Psoas muscle (tissue), 7 donors: ENCODE measurements at regions not wholly inside any gene's neighbourhood (a gene's known extent, or its start where the extent isn't known, plus 50 kb on each side); places are given as distances from the start of the nearest gene placed in this dataset.

Source experiments
- ATAC-seq, 4 donors: fragments of 200-7000 bp; cut with Tn5 transposase; one replicate each; pipeline ENCODE4 v1.9.1; 2020; ENCODE audit warnings: moderate library complexity in 3 of 4, mild to moderate bottlenecking in 2 of 4
- DNase-seq, 2 donors: peaks; one replicate each; pipeline ENCODE4 v3.0.0-alpha.2; 2020
- H3K27ac ChIP-seq: fragments of 200-600 bp; one replicate; pipeline ENCODE4 v1.8.0; 2022
- H3K27me3 ChIP-seq, 3 donors: fragments of 200-600 bp in 1 of 3; one replicate each; pipeline versions ENCODE4 v1.6.1 to v1.8.0; 2013 to 2022; ENCODE audit warnings: low read length in 2 of 3, mild to moderate bottlenecking in 2 of 3, moderate library complexity in 1 of 3; ENCODE audit not compliant: insufficient read depth in 3 of 3
- H3K36me3 ChIP-seq, 2 donors: fragments of 200-600 bp in 1 of 2; one replicate each; pipeline versions ENCODE4 v1.6.1 to v1.8.0; 2013 to 2022; ENCODE audit warnings: low read depth in 1 of 2, mild to moderate bottlenecking in 1 of 2, moderate library complexity in 1 of 2; ENCODE audit not compliant: insufficient read depth in 1 of 2
- H3K4me1 ChIP-seq: fragments of 200-600 bp; one replicate; pipeline ENCODE4 v1.8.0; 2022
- H3K4me3 ChIP-seq: fragments of 200-600 bp; one replicate; pipeline ENCODE4 v1.8.0; 2022; ENCODE audit warnings: mild to moderate bottlenecking
- H3K9me3 ChIP-seq: fragments of 200-600 bp; one replicate; pipeline ENCODE4 v1.8.0; 2022
- WGBS, 3 donors: extraction: QIAGEN DNeasy Blood & Tissue Kit; methylation state at CpG; one replicate each; pipeline versions ENCODE4 v1.1.6 to v1.1.7; 2013; 5-methylcytosine and 5-hydroxymethylcytosine counted together
- intact Hi-C, 2 donors: fragments of 100-400 bp; cut with DNase I; formaldehyde crosslinking; loops; one replicate each; pipeline versions ENCODE4 v1.11.0 to v1.14.2; 2022
- TF ChIP-seq, protein P1 (sequence below): fragments of 200-600 bp; IDR thresholded peaks from one replicate; pipeline ENCODE4 v1.8.0; 2022; ENCODE audit warnings: antibody characterized with exemption
- donor health status: healthy with polysubstance abuse.
- donor health status: DM: no; HTN: no; CAD: no; lungs with moderate emphysema.
- donor health status: Bipolar disorder and iron deficiency.
- donor health status: healthy.
- donor health status: DM: yes; HTN: yes; CAD: no.
- donor health status: DM: no; HTN: no; CAD: no.
- donor health status: DM: yes; HTN: yes; CAD: no.

DNA sequence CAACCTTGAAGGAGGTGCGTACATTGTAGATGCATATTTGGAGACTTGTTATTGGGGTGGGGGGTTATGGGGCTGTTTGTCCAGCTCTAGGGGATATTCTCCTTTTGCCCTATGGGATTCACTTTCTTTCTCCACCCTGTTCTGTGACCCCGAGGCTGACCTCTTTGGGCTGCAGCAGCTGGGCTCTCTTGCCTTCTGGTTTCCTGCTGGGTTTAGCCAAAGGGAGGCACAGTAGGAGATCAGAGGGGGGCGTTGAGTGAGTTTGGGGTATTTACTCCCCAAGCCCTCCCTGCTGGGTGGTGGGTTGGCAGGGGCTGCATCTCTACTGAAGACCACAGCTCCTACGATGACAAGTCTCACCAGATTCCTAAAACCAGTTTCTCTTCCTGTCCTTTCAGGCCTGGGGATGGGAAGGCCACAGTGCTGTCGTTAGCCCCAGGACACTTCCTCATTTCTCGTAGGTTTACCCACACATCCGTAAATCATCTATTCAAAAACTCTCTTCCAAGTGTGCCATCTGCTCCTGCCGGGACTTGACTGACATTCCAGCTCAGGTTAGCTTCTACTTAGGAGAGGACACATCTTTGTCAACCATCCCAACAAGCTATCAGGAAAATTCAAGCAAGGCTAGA lies 127.1 kb downstream of the TMEM30B start:
- H3K9me3 ChIP-seq = no peaks in the 10 kb centered on the region
- intact Hi-C loops = no loop called here
- H3K27me3 ChIP-seq = no peaks in the 10 kb centered on the region
- no peak overlapping the region for H3K4me3 ChIP-seq
- H3K4me1 ChIP-seq = no peaks in the 10 kb centered on the region
- ATAC-seq (peak in 1 of 4 donors; percentile 46), DNase-seq (no peak)
- WGBS, 3 donors = 64 to 75% (median 70%) methylated on average over 8 of the region's 8 CpGs
- TF ChIP-seq, protein P1, sequence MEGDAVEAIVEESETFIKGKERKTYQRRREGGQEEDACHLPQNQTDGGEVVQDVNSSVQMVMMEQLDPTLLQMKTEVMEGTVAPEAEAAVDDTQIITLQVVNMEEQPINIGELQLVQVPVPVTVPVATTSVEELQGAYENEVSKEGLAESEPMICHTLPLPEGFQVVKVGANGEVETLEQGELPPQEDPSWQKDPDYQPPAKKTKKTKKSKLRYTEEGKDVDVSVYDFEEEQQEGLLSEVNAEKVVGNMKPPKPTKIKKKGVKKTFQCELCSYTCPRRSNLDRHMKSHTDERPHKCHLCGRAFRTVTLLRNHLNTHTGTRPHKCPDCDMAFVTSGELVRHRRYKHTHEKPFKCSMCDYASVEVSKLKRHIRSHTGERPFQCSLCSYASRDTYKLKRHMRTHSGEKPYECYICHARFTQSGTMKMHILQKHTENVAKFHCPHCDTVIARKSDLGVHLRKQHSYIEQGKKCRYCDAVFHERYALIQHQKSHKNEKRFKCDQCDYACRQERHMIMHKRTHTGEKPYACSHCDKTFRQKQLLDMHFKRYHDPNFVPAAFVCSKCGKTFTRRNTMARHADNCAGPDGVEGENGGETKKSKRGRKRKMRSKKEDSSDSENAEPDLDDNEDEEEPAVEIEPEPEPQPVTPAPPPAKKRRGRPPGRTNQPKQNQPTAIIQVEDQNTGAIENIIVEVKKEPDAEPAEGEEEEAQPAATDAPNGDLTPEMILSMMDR = no peak
- H3K27ac ChIP-seq = no peak overlapping the region
- H3K36me3 ChIP-seq = no peaks in the 10 kb centered on the region

DNA sequence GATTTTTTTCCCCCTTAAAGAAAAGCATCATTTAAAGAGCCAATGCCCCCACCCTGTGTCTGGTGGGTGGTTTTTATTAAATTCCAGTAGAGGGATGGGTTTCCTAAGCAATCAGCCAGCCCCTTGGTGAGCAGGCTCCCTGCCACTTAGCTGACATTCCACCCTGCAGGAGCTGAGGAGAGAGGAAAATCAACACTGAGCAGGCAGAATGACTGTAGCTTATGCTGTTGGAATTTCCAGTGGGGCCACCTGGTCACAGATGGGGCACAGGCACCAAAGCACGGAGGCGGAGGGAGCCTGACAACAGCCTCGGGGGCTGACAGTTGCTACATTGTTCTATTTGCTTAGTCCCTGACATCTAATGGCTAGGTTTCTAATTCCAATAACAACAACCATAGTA lies 127.7 kb downstream of the TMEM30B start:
- no peaks in the 10 kb centered on the region for H3K36me3 ChIP-seq
- H3K27me3 ChIP-seq = no peaks in the 10 kb centered on the region
- DNase-seq (no peak), ATAC-seq (no peak)
- no peaks in the 10 kb centered on the region for H3K9me3 ChIP-seq
- H3K4me1 ChIP-seq = no peaks in the 10 kb centered on the region
- intact Hi-C loops = no loop called here
- peak overlapping the region; percentile 21 for H3K27ac ChIP-seq
- TF ChIP-seq, protein P1 = no peak
- WGBS, 3 donors = 78 to 87% (median 78%) methylated on average over 3 of the region's 3 CpGs
- H3K4me3 ChIP-seq = no peak overlapping the region

DNA sequence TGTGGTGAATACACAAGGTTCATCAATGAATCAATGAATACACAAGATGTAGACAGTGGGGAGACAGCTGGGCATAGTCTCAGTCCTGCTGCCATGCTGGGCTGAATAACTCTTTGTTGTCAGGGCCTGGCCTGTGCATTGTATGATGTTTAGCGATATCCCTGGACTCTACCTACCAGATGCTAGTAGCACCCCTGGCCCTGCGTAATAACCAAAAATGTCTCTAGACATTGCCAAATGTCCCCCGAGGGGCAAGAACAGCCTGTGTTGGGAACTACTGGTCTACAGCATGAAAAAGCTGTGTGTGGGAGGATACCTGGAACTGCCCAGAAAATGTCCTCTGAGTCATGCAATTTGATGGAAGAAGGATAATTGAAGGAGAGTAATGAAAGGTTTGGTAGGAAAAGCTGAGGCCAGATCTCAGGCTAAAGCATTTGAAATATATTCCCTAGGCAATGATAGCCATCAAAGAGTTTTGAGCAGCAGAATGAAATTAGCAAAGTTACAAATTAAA lies 128.2 kb downstream of the TMEM30B start:
- no peak overlapping the region for H3K4me3 ChIP-seq
- no peaks in the 10 kb centered on the region for H3K9me3 ChIP-seq
- TF ChIP-seq, protein P1 = no peak
- DNase-seq (no peak), ATAC-seq (no peak)
- 67 to 80% (median 71%) methylated on average over 3 of the region's 3 CpGs for WGBS, 3 donors
- H3K27ac ChIP-seq = no peak overlapping the region
- no peaks in the 10 kb centered on the region for H3K36me3 ChIP-seq
- intact Hi-C loops = no loop called here
- no peaks in the 10 kb centered on the region for H3K4me1 ChIP-seq
- H3K27me3 ChIP-seq = no peaks in the 10 kb centered on the region

DNA sequence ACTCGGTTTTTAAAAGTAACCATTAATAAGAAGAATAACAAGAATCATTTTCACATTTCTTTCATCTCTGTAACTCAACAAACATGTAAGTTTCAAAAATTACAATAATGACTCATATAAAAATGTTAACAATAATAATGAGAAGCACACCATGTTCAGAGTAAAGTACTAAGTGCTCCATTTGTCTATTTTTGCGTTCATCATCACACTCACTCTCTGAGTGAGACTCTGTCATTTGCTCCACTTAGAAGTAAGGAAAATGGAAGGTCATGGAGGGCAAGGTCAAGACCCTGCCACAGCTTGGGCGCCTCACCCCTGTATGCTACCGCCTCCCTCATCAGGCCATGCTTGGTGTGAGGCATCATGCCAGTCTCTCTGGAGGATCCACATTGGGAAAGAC lies 129.9 kb downstream of the TMEM30B start:
- 85 to 92% (median 89%) methylated on average over 4 of the region's 4 CpGs for WGBS, 3 donors
- DNase-seq = no peak
- Histone ChIP-seq H3K4me3 (no peak overlapping the region), H3K4me1 (peaks cover 16% of the 10 kb centered on the region), H3K36me3 (no peaks in the 10 kb centered on the region), H3K27me3 (no peaks in the 10 kb centered on the region), H3K9me3 (no peaks in the 10 kb centered on the region), H3K27ac (no peak overlapping the region)
- intact Hi-C loops = no loop called here
- no peak for ATAC-seq
- TF ChIP-seq, protein P1 = no peak

DNA sequence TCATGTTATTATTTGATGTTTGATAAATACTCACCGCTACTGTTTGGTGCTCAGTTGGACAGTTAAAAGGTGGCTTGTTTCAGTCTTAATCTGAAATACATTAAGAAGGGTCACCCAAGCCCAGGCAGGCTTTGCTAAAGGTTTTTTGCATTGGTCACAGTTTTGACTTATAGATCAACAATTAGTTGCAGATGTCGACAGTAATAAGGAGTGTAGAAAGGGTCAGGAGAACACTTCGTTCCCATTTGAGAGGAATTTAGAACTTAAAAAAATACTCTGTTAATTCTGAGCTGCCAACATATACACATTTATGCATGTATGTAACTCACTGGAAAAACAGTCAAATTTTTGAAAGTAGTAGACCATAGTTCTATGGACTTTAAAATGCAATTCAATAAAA lies 130.3 kb downstream of the TMEM30B start:
- ATAC-seq = no peak
- Histone ChIP-seq H3K9me3 (no peaks in the 10 kb centered on the region), H3K36me3 (no peaks in the 10 kb centered on the region), H3K27me3 (no peaks in the 10 kb centered on the region), H3K4me1 (peaks cover 20% of the 10 kb centered on the region), H3K4me3 (no peak overlapping the region), H3K27ac (no peak overlapping the region)
- intact Hi-C loops = no loop called here
- WGBS, 3 donors = 73 to 86% (median 82%) methylated on average over 3 of the region's 3 CpGs
- TF ChIP-seq, protein P1 = no peak
- no peak for DNase-seq
